Caco-2 (cell line): ENCODE measurements at regions not wholly inside any gene's neighbourhood (a gene's known extent, or its start where the extent isn't known, plus 50 kb on each side); places are given as distances from the start of the nearest gene placed in this dataset.

Experiments
- BruUV-seq: library from RNA; stranded (reverse); fragments of 400-500 nt; replicated peaks from 2 replicates; lab custom pipeline; 2021; lab: Mats Ljungman, UMichigan
- CTCF ChIA-PET: fragments of 300-600 bp; sonication (Branson Sonifier 250); formaldehyde crosslinking; loops from one replicate; lab custom pipeline; 2022; ENCODE audit warnings: antibody characterized with exemption; lab: Charles Lee
- POLR2A ChIA-PET: fragments of 300-600 bp; sonication (Branson Sonifier 250); formaldehyde crosslinking; loops from one replicate; lab custom pipeline; 2022; ENCODE audit warnings: antibody characterized with exemption; lab: Charles Lee
- DNase-seq, 2 experiments: peaks; one replicate each; pipeline versions ENCODE4 v3.0.0 to v3.0.0-alpha.2; 2020 to 2022
- H3K27me3 ChIP-seq: replicated peaks from 2 replicates; pipeline ENCODE4 v1.6.0; 2011; ENCODE audit warnings: low read length; ENCODE audit not compliant: control insufficient read depth, insufficient read depth
- H3K36me3 ChIP-seq: 2 replicates; pipeline ENCODE4 v1.5.1; 2011; ENCODE audit warnings: low read length; ENCODE audit not compliant: control insufficient read depth, insufficient read depth
- H3K4me1 ChIP-seq: fragments of 250-450 bp; sonication (Bioruptor Pico); 2 replicates; pipeline ENCODE4 v1.5.1; 2020; ENCODE audit warnings: mild to moderate bottlenecking
- H3K4me3 ChIP-seq: 2 replicates; pipeline ENCODE4 v1.5.1; 2011; ENCODE audit warnings: low read depth, mild to moderate bottlenecking, control low read depth, low read length
- H3K9me3 ChIP-seq: fragments of 250-450 bp; sonication (Bioruptor Pico); 2 replicates; pipeline ENCODE4 v1.5.1; 2020; ENCODE audit warnings: mild to moderate bottlenecking, moderate library complexity
- H3K27ac Mint-ChIP-seq: one replicate; pipeline ENCODE4 v1.8.0; 2022; ENCODE audit warnings: mixed read lengths; ENCODE audit not compliant: unreplicated experiment
- H3K27me3 Mint-ChIP-seq: one replicate; pipeline ENCODE4 v1.8.0; 2022; ENCODE audit warnings: mixed read lengths; ENCODE audit not compliant: insufficient read depth, unreplicated experiment
- H3K36me3 Mint-ChIP-seq: one replicate; pipeline ENCODE4 v1.8.0; 2022; ENCODE audit warnings: mild to moderate bottlenecking, mixed read lengths; ENCODE audit not compliant: insufficient read depth, unreplicated experiment
- H3K4me1 Mint-ChIP-seq: one replicate; pipeline ENCODE4 v1.8.0; 2022; ENCODE audit warnings: low read depth, mixed read lengths; ENCODE audit not compliant: unreplicated experiment
- H3K4me3 Mint-ChIP-seq: one replicate; pipeline ENCODE4 v1.8.0; 2022; ENCODE audit warnings: mild to moderate bottlenecking, moderate library complexity, mixed read lengths; ENCODE audit not compliant: unreplicated experiment
- H3K9me3 Mint-ChIP-seq: one replicate; pipeline ENCODE4 v1.8.0; 2022; ENCODE audit warnings: mixed read lengths; ENCODE audit not compliant: unreplicated experiment
- intact Hi-C: fragments of 100-400 bp; cut with micrococcal nuclease; formaldehyde crosslinking; loops from one replicate; pipeline ENCODE4 v1.10.0; 2022; ENCODE audit not compliant: unreplicated experiment
- TF ChIP-seq, protein P1 (sequence below), 2 experiments: fragments of 200-600 bp in 1 of 2; IDR thresholded peaks; 1 replicate in 1 of 2; 2 replicates in 1 of 2; pipeline versions ENCODE4 v1.5.1 to v1.8.0; 2011 to 2022; ENCODE audit warnings: antibody characterized with exemption in 1 of 2, control low read depth in 1 of 2, inconsistent platforms in 1 of 2, low read depth in 1 of 2, low read length in 1 of 2, mild to moderate bottlenecking in 1 of 2, moderate library complexity in 1 of 2; ENCODE audit not compliant: insufficient read depth in 1 of 2, severe bottlenecking in 1 of 2, unreplicated experiment in 1 of 2

DNA sequence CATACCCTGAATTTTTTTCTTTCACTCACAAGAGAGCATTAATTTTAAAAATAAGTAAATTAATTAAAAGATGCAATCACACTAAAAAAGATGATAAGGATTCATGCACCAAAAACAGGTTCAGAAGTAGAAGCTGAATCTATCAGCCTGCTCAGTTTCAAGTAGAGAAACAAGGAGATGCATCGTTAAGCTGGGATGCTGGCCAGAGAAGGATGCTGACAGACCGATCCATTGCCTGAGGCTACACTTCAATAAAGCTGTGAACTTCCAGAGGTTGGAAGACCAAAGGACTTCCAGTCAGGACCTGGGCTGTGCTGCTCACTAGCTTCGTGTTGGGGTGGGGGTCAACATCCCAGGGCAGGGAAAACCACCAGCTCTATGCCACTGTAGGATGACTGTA lies 457.7 kb downstream of the EFNA5 start:
- CTCF ChIA-PET, result no interaction called here
- no peaks in the 10 kb centered on the region for H3K9me3 ChIP-seq

DNA sequence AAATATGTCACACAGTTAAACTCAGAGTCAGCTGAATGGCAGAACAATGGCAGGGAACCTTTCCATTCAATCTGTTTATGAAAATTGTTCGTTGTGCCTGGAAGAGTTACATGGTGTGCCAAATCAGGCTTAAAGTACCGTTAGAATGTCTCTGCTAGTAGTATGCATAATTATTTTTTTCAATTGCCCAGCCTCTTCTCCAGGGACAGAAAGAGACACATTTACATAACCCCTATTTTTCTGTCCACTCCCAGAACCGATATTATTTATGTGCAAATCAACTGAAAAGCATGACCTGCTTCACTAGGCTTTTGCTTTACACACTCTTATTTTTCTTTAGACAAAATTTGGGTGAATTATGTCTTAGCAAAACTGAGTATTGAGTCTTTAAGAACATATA lies 459.1 kb downstream of the EFNA5 start:
- peaks cover 4% of the 10 kb centered on the region for H3K27me3 Mint-ChIP-seq
- no peak overlapping the region for H3K4me3 Mint-ChIP-seq
- BruUV-seq, result no TSS peak
- Histone ChIP-seq H3K4me1 (no peaks in the 10 kb centered on the region), H3K4me3 (no peak overlapping the region), H3K9me3 (no peaks in the 10 kb centered on the region), H3K27me3 (no peaks in the 10 kb centered on the region), H3K36me3 (no peaks in the 10 kb centered on the region)
- POLR2A ChIA-PET, result no interaction called here
- DNase-seq, result no peak
- intact Hi-C loops, result no loop called here
- no peaks in the 10 kb centered on the region for H3K9me3 Mint-ChIP-seq
- no peak overlapping the region for H3K27ac Mint-ChIP-seq
- no peaks in the 10 kb centered on the region for H3K36me3 Mint-ChIP-seq
- no peaks in the 10 kb centered on the region for H3K4me1 Mint-ChIP-seq
- TF ChIP-seq, protein P1, sequence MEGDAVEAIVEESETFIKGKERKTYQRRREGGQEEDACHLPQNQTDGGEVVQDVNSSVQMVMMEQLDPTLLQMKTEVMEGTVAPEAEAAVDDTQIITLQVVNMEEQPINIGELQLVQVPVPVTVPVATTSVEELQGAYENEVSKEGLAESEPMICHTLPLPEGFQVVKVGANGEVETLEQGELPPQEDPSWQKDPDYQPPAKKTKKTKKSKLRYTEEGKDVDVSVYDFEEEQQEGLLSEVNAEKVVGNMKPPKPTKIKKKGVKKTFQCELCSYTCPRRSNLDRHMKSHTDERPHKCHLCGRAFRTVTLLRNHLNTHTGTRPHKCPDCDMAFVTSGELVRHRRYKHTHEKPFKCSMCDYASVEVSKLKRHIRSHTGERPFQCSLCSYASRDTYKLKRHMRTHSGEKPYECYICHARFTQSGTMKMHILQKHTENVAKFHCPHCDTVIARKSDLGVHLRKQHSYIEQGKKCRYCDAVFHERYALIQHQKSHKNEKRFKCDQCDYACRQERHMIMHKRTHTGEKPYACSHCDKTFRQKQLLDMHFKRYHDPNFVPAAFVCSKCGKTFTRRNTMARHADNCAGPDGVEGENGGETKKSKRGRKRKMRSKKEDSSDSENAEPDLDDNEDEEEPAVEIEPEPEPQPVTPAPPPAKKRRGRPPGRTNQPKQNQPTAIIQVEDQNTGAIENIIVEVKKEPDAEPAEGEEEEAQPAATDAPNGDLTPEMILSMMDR (IDR thresholded peaks at IDR 0.05; ENCODE audit: insufficient read depth in 1 of 2, low read depth in 1 of 2, low read length in 1 of 2, severe bottlenecking in 1 of 2, unreplicated experiment in 1 of 2), result no peak
- CTCF ChIA-PET, result no interaction called here

More for the DNA sequence above, 457.7 kb downstream of the EFNA5 start:
- no peak overlapping the region for H3K4me3 Mint-ChIP-seq
- Histone ChIP-seq H3K4me3 (no peak overlapping the region), H3K36me3 (no peaks in the 10 kb centered on the region), H3K27me3 (no peaks in the 10 kb centered on the region), H3K4me1 (no peaks in the 10 kb centered on the region)
- no peak overlapping the region for H3K27ac Mint-ChIP-seq
- H3K27me3 Mint-ChIP-seq, result no peaks in the 10 kb centered on the region
- no peak for DNase-seq
- intact Hi-C loops, result no loop called here
- H3K36me3 Mint-ChIP-seq, result no peaks in the 10 kb centered on the region
- TF ChIP-seq, protein P1 (IDR thresholded peaks at IDR 0.05; ENCODE audit: insufficient read depth in 1 of 2, low read depth in 1 of 2, low read length in 1 of 2, severe bottlenecking in 1 of 2, unreplicated experiment in 1 of 2), result no peak
- POLR2A ChIA-PET, result no interaction called here
- no peaks in the 10 kb centered on the region for H3K4me1 Mint-ChIP-seq
- no TSS peak for BruUV-seq
- H3K9me3 Mint-ChIP-seq, result no peaks in the 10 kb centered on the region

DNA sequence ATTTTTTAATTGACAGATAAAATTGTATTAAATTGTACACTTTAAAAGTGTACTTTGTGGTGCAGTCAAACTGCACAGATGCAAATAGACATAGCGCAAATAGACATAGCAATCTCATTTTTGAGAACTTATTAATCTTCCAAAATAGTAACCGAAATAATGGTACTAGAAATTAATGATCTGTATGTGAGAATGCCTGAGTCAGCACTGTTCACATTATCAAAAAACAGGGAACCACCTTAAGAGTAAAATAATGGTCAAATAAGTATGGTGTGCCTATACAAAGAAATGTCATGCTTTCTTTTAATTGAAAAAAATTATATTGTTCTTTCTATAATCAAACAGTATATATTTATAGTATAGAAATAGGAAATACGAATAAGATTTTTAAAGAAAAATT lies 461.9 kb downstream of the EFNA5 start:
- no TSS peak for BruUV-seq

More for the DNA sequence above, 461.9 kb downstream of the EFNA5 start:
- CTCF ChIA-PET, result no interaction called here
- no peaks in the 10 kb centered on the region for H3K36me3 ChIP-seq
- no peaks in the 10 kb centered on the region for H3K27me3 ChIP-seq
- POLR2A ChIA-PET, result no interaction called here
- intact Hi-C loops, result no loop called here
- Mint-ChIP-seq H3K9me3 (no peaks in the 10 kb centered on the region), H3K4me1 (no peaks in the 10 kb centered on the region), H3K4me3 (no peak overlapping the region), H3K36me3 (no peaks in the 10 kb centered on the region), H3K27me3 (peaks cover 4% of the 10 kb centered on the region), H3K27ac (no peak overlapping the region)
- TF ChIP-seq, protein P1 (IDR thresholded peaks at IDR 0.05; ENCODE audit: insufficient read depth in 1 of 2, low read depth in 1 of 2, low read length in 1 of 2, severe bottlenecking in 1 of 2, unreplicated experiment in 1 of 2), result no peak
- DNase-seq, result no peak
- no peaks in the 10 kb centered on the region for H3K9me3 ChIP-seq
- no peaks in the 10 kb centered on the region for H3K4me1 ChIP-seq
- H3K4me3 ChIP-seq, result no peak overlapping the region
